CD4-positive, alpha-beta T cell treated with Interleukin-10 for 1 hour (primary cell): ENCODE measurements at regions not wholly inside any gene's neighbourhood (a gene's known extent, or its start where the extent isn't known, plus 50 kb on each side); places are given as distances from the start of the nearest gene placed in this dataset.
"Not testable (repeated sequence)": the region's sequence is repeated elsewhere in the genome, so short reads cannot be mapped to it uniquely, and the experiment has no call there.

Experiments
- DNase-seq: peaks from one replicate; pipeline ENCODE4 v3.0.0-alpha.2; 2020

DNA sequence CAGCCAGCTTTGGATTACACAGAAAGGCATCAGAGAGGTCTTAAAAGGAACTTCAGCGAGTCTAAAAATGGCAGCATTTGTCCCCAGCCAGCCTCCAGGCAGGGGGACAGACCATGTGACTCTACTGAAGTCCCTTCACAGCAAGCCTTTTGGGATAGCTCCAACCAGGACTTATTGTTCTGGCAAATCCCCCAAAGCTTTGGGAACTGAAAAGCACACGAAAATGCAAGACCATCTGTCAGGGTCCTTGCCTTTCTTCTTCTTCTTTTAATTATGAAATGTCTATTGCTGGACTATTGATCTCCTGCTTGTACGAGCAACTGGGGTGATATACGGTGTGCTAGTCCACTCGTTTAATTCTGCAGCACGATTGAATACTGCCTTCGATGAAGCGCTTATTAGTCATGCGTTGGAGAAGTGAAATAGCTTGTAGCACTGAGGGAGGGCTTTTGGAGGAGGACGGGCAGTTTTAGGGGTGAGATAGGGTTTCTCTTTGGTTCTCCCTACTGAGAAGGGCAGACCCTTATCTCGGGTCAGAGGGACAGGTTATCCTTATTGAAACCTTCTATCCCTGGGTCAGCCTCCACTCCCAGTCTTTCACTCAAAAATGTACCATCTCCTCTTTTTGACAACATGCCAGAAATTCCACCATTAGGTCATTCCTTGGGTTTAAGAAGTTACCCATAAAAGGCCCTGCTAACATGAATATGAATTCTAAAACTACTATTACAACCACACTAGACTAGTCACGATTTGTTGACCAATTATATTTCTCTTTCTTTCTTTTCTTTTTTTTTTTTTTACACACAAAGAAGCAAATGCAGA is 416.4 kb downstream of the MIAT start:
- no peak for DNase-seq

- DNase-seq = no peak
These were observed 417.8 kb downstream of the MIAT start for GRCh38 chr22:27075028-27075678.

- DNase-seq = no peak
These were observed 418.5 kb downstream of the MIAT start for GRCh38 chr22:27075891-27076290.

DNA sequence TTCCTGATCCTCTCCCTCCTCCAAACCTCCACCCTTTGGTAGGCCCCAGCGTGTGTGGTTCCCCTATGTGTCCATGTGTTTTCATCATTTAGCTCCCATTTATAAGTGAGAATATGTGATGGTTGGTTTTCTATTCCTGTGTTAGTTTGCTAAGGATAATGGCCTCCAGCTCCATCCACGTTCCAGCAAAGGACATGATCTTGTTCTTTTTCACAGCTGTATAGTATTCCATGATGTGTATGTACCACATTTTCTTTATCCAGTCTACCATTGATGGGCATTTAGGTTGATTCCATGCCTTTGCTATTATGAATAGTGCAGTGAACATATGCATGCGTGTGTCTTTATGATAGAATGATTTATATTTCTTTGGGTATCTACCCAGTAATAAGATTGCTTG is 420.7 kb downstream of the MIAT start:
- not testable (repeated sequence) for DNase-seq

- no peak for DNase-seq
These were observed 422.7 kb downstream of the MIAT start for GRCh38 chr22:27080036-27080578.

DNA sequence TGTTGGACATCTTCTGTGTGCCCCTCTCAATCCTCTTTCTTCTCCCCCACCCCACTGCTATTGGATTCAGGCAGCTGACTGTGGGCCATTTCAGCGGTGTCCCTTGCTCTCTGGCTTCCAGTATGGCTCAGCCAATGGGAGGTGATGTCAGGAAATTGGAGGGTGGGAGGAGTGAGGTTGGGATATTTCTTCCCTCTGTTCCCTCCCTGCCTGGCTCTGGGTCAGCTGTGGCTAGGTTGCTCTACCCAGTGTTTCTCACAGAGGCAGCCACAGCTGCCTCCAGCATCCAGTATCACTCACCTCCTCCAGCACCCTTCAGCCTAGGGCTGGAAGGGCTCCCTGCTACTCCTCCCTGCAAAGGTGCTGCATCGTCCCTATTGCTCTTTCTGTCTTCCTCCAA is 423.5 kb downstream of the MIAT start:
- no peak for DNase-seq

DNA sequence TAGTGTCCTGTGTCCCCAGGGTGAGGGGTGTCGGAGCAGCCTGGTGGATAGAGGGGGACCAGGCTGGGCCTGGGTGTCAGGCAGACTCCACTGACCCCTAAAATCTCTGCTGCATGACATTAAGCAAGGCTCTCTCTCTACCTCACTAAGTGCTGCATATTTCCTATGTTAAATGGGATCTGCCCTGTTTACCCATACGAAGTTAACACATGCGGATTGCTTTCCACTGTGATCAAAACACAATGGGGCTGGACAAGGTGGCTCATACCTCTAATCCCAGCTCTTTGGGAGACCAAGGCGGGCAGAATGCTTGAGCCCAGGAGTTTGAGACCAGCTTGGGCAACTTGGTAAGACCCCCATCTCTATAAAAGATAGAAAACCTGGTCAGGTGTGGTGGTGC is 426.2 kb downstream of the MIAT start:
- DNase-seq = no peak

GRCh38 chr22:27084130-27084529 is 426.7 kb downstream of the MIAT start:
- DNase-seq = no peak

DNA sequence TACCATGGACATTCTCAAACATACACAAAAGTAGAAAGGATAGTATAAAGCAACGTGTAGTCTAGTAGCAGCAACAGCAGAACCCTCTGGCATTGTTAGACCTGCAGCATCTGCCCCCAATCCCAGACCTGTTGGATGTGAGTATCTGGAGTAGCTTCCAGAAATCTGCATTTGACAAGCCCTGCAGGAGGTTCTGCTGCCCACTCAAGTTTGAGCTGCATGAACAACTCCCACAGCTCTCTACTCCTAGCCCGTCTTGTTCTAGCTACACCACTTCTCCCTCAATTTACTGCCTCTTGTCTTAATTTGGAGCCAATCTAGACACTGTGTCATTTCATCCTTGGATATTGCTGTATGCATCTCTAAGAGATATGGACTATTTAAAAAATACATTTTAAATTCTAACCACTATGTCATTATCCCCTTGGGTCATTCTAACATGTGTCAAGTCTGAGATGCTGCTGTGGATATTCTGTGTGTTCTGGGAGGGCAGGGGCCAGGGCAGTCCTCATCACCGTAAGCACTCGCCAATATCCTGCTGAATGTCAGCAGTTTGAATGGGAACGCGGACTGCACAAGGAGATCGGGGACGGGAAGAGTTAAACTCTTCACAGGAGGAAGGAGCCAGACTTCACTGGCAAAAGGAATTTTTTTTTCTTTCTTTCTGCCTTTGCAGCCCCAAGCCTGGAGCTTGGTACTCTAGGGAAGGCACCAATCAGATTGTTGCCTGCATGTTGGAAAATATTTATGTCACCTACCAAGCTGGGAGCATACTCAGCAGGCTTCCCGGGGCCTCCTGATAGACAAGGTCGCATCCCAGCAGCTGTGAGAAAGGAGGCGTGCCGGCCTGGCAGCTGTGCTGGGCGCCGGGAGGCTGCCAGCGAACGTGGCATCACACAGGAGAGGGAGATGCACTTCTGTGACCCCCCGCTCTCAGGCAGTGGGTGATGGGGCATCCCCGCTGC is 429.0 kb downstream of the MIAT start:
- no peak for DNase-seq

DNA sequence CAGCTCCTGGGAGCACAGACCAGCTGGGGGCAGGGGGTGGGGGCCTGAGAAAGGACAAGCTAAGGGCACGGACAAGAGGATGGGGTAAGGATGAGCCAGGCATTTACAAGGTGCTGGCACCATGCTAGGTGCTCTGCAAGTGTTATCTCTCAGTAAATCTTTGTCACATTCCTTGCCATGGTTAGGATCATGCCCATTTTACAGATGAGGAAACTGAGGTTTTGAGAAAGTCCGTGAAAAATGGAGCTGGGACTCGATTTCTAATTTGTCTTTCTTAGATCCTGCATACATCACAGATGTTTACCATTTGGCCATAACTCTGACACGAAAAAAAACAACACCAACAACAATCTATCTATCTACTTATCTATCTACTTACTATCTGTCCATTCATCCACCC is 429.7 kb downstream of the MIAT start:
- no peak for DNase-seq

- no peak for DNase-seq
These were observed 430.6 kb downstream of the MIAT start for GRCh38 chr22:27088026-27088425.

GRCh38 chr22:27089264-27089663 is 431.9 kb downstream of the MIAT start:
- DNase-seq = no peak

DNA sequence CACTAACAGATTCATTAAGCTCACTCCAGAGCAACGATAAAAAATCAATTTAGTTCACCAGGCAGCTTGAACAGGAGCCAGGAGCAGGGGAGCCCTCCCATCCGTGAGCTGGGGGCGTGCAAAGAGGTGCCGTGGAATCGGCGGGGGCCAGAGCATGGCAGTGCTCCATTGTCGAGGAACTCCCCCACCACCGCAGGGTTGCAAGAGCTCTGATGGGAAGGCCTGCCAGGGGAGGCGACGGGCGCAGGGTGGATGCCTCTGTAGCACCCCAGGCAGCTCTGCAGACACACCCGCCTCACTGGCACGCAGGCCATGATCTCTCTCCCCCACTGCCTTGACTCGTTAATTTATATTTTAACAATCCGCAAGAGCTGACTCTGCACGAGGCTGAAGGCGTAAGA is 433.2 kb downstream of the MIAT start:
- DNase-seq = no peak

DNA sequence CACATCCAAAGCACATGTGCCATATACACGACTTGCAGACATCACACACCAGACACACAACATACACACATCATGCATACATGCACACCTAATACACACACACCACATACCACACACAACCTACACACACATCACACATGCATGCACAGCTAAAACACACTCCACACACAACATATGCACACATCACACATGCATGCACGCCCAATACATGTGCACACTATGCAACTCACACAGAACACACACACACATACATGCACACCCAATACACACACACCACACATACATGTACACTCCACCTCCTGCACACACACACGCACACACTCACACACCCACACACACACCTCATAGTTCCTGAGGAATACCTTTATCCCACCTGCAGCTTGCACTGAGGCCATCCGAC is 436.0 kb downstream of the MIAT start:
- no peak for DNase-seq

GRCh38 chr22:27094633-27095308 is 437.4 kb downstream of the MIAT start:
- no peak for DNase-seq

- no peak for DNase-seq
These were observed 440.1 kb downstream of the MIAT start for GRCh38 chr22:27097506-27097905.

GRCh38 chr22:27097933-27098332 is 440.5 kb downstream of the MIAT start:
- no peak for DNase-seq

DNA sequence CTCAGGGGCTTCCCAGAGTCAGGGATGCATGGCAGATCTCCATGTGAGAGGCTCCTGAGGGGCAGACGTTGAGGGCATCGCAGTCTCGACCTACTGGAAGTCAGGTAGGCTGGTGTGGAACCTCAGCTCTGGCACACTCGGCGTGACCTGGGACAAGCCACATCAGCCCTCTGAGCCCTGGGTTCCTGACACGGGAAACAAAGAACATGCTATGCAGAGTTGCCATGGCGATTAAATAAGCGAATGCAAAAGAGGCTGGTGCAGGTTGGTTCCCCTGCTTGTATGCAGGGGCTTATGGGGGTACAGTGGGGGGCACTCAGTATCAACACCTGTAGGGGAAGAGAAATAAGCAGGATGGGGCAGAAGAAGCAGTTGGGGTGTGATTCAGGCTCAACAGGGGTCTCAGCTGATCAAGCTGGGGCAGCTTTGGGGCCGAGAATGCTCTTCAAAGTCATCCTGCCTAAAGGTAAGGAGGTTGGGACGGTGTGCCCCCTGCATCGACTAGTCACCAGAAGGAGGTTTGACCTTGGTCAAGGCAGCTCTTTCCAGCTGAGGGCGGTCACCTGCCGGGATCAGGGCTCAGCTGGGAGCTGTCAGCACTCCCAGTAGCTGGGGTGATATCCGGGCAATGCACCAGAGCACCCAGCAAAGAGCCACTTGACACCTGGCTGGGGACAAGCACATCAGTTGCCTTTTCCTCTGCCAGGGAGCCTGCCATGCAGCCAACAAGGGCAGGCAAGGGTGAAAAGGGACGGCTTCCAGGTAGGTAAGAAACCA is 442.7 kb downstream of the MIAT start:
- no peak for DNase-seq

DNA sequence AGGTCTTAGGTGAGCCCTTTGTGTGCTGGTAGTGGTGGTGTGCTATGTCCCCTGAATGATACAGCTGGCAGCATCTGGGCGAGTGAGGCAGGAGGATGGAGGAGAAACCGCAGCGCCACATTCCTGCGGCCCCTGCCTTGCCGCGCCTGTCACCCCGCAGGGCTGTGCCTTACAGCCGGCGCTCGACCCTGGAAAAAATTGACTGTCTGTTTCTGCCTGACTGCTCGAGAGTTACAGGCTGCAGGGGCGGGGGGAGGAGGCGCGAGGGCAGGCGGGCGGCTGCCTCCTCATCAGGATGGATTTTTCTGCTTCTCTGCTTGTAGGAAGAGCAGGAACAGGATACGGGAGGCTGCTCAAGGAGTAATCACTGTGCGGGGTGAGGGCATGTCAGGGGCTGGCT is 443.4 kb downstream of the MIAT start:
- no peak for DNase-seq

- DNase-seq = no peak
These were observed 443.9 kb downstream of the MIAT start for GRCh38 chr22:27101288-27101687.

GRCh38 chr22:27104449-27104848 is 447.1 kb downstream of the MIAT start:
- no peak for DNase-seq
